K562 (cell line): ENCODE measurements at regions not wholly inside any gene's neighbourhood (a gene's known extent, or its start where the extent isn't known, plus 50 kb on each side); places are given as distances from the start of the nearest gene placed in this dataset.

Source experiments
- ATAC-seq: fragments of 200-7000 bp; cut with Tn5 transposase; 3 replicates; pipeline ENCODE4 v1.9.1; 2020; ENCODE audit warnings: moderate library complexity
- BruUV-seq: library from RNA; stranded (reverse); fragments of 400-500 nt; replicated peaks from 2 replicates; lab custom pipeline; 2021; lab: Mats Ljungman, UMichigan
- CTCF ChIA-PET: fragments of 300-600 bp; formaldehyde crosslinking; extraction: SDS; loops from one replicate; lab custom pipeline; 2021; ENCODE audit warnings: low intra/inter-chr PET ratio; lab: Yijun Ruan, JAX
- POLR2A ChIA-PET: fragments of 300-600, 350-650 bp; sonication (Branson Sonifier 250); formaldehyde crosslinking; extraction: SDS; loops from one replicate; lab custom pipeline; 2021; ENCODE audit warnings: antibody characterized with exemption, inconsistent platforms; lab: Yijun Ruan, JAX
- DNase-seq, 4 experiments: peaks; one replicate each; pipeline versions ENCODE4 v3.0.0 to v3.0.0-alpha.2; 2011 to 2018; ENCODE audit warnings: low spot score in 3 of 4, mixed read lengths in 3 of 4; ENCODE audit errors: extremely low read depth in 1 of 4
- FAIRE-seq: peaks from 2 replicates; lab custom pipeline; 2011; peaks lifted over from hg19 to GRCh38; lab: Jason Lieb, UNC
- H2AFZ ChIP-seq: 2 replicates; pipeline ENCODE4 v1.6.0; 2011; ENCODE audit warnings: low read depth, low read length, control low read depth, inconsistent platforms
- H3K27ac ChIP-seq: fragments of 200-600 bp; 3 replicates; pipeline ENCODE4 v1.8.0; 2011; ENCODE audit warnings: low read depth, mild to moderate bottlenecking, control low read depth, inconsistent platforms, low read length, moderate library complexity, mixed read lengths; ENCODE audit errors: extremely low read depth
- H3K27me3 ChIP-seq, 2 experiments: fragments of 300-600 bp in 1 of 2; 2 replicates in 1 of 2; 3 replicates in 1 of 2; pipeline versions ENCODE4 v1.6.0 to v1.8.0; 2011; ENCODE audit warnings: inconsistent platforms in 2 of 2, low read length in 2 of 2, mild to moderate bottlenecking in 1 of 2, mixed read lengths in 1 of 2, moderate library complexity in 1 of 2; ENCODE audit not compliant: control insufficient read depth in 2 of 2, insufficient read depth in 2 of 2
- H3K36me3 ChIP-seq: fragments of 300-600 bp; 3 replicates; pipeline ENCODE4 v1.8.0; 2011; ENCODE audit warnings: mild to moderate bottlenecking, low read length, inconsistent platforms; ENCODE audit not compliant: control insufficient read depth, insufficient read depth
- H3K4me1 ChIP-seq, 2 experiments: fragments of 200-600 bp in 1 of 2; replicated peaks in 1 of 2; 2 replicates in 1 of 2; 3 replicates in 1 of 2; pipeline versions ENCODE4 v1.5.1 to v1.8.0; 2011; ENCODE audit warnings: inconsistent platforms in 2 of 2, low read length in 2 of 2, mild to moderate bottlenecking in 1 of 2, mixed read lengths in 1 of 2, moderate library complexity in 1 of 2; ENCODE audit not compliant: control insufficient read depth in 2 of 2, insufficient read depth in 2 of 2
- H3K4me2 ChIP-seq: 2 replicates; pipeline ENCODE4 v1.6.1; 2011; ENCODE audit warnings: low read length, control low read depth, inconsistent platforms, mixed read lengths; ENCODE audit not compliant: insufficient read depth
- H3K4me3 ChIP-seq: fragments of 200-600 bp; sonication (generic), shearing (Covaris generic); 2 replicates; pipeline ENCODE4 v1.5.1; 2016; ENCODE audit warnings: control low read depth, inconsistent platforms
- H3K79me2 ChIP-seq: fragments of 200-600 bp; 3 replicates; pipeline ENCODE4 v1.8.0; 2011; ENCODE audit warnings: low read length, inconsistent platforms; ENCODE audit not compliant: control insufficient read depth, insufficient read depth
- H3K9ac ChIP-seq, 2 experiments: 2 replicates each; pipeline versions ENCODE4 v1.6.0 to v1.6.1; 2011; ENCODE audit warnings: low read depth in 2 of 2, low read length in 2 of 2, control low read depth in 1 of 2, inconsistent platforms in 1 of 2, mild to moderate bottlenecking in 1 of 2, mixed read lengths in 1 of 2; ENCODE audit not compliant: insufficient read depth in 1 of 2
- H3K9me1 ChIP-seq: one replicate; pipeline ENCODE4 v1.6.0; 2011; ENCODE audit warnings: inconsistent platforms, mild to moderate bottlenecking, low read length, moderate library complexity; ENCODE audit not compliant: control insufficient read depth, insufficient read depth
- H3K9me3 ChIP-seq: replicated peaks from 2 replicates; pipeline ENCODE4 v1.5.1; 2011; ENCODE audit warnings: low read depth, low read length, inconsistent platforms; ENCODE audit not compliant: control insufficient read depth, insufficient read depth
- H4K20me1 ChIP-seq: replicated peaks from 2 replicates; pipeline ENCODE4 v1.6.1; 2011; ENCODE audit warnings: low read length, inconsistent platforms, mixed read lengths; ENCODE audit not compliant: control insufficient read depth, insufficient read depth
- C11orf30 ChIP-seq: fragments of 450-650 bp; IDR thresholded peaks from 2 replicates; pipeline ENCODE4 v1.6.1; 2016; ENCODE audit warnings: low read depth, mild to moderate bottlenecking
- DPF2 ChIP-seq: fragments of 450-650 bp; IDR thresholded peaks from 2 replicates; pipeline ENCODE4 v1.6.1; 2016
- FOXA1 ChIP-seq: fragments of 450-650 bp; IDR thresholded peaks from 2 replicates; pipeline ENCODE4 v1.6.1; 2016; ENCODE audit warnings: mild to moderate bottlenecking, borderline replicate concordance
- L3MBTL2 ChIP-seq: fragments of 450-650 bp; IDR thresholded peaks from 2 replicates; pipeline ENCODE4 v1.6.1; 2016; ENCODE audit warnings: mild to moderate bottlenecking, moderate library complexity
- MAFF ChIP-seq: IDR thresholded peaks from 2 replicates; pipeline ENCODE4 v1.6.1; 2012; ENCODE audit warnings: low read length, improper control_type of control experiment
- NCOR1 ChIP-seq: fragments of 450-650 bp; IDR thresholded peaks from 2 replicates; pipeline ENCODE4 v1.6.1; 2016; ENCODE audit warnings: mild to moderate bottlenecking, moderate library complexity
- POLR2A ChIP-seq: fragments of 450-650 bp; conservative IDR thresholded peaks from 2 replicates; pipeline ENCODE4 v1.6.1; 2016
- POLR2AphosphoS5 ChIP-seq: IDR thresholded peaks from 2 replicates; pipeline ENCODE4 v1.6.1; 2011; ENCODE audit warnings: mild to moderate bottlenecking, low read depth, low read length, moderate library complexity; ENCODE audit not compliant: control insufficient read depth, insufficient read depth
- STAG1 ChIP-seq: sonication (generic); formaldehyde crosslinking; IDR thresholded peaks from 2 replicates; pipeline ENCODE4 v1.5.0; 2020; ENCODE audit warnings: missing genetic modification reagents, borderline replicate concordance
- ZNF253 ChIP-seq: fragments of 250-450 bp; sonication (Bioruptor Pico); conservative IDR thresholded peaks from 2 replicates; pipeline ENCODE4 v1.6.1; 2021; ENCODE audit warnings: mild to moderate bottlenecking
- ZNF707 ChIP-seq: fragments of 250-450 bp; sonication (Bioruptor Pico); conservative IDR thresholded peaks from 2 replicates; pipeline ENCODE4 v1.8.0; 2022; ENCODE audit warnings: inconsistent platforms, mild to moderate bottlenecking, moderate library complexity
- ZNF766 ChIP-seq: fragments of 200-800 bp; sonication (Bioruptor generic); conservative IDR thresholded peaks from 2 replicates; pipeline ENCODE4 v1.6.1; 2016; ENCODE audit warnings: missing genetic modification characterization, missing compliant biosample characterization
- WGBS: fragments of 100-300 bp; shearing (Covaris generic); methylation state at CpG from one replicate; pipeline ENCODE4 v1.1.6; 2016; ENCODE audit warnings: low coverage, mixed read lengths; ENCODE audit not compliant: insufficient coverage; ENCODE audit errors: missing lambda C conversion rate; 5-methylcytosine and 5-hydroxymethylcytosine counted together
- in situ Hi-C: fragments of 300-500 bp; cut with MboI; formaldehyde crosslinking; loops from 4 replicates; pipeline ENCODE4 v1.15.0; 2018; ENCODE audit warnings: inconsistent platforms, mixed read lengths
- intact Hi-C: fragments of 100-400 bp; cut with micrococcal nuclease; formaldehyde crosslinking; loops from 2 replicates; pipeline ENCODE4 v1.14.2; 2022

GRCh38 chr21:23951251-23951650 is 1656.0 kb downstream of the MRPL39 start:
- no peak overlapping the region for H3K9ac ChIP-seq
- H3K4me2 ChIP-seq, result no peak overlapping the region
- no peaks in the 10 kb centered on the region for H4K20me1 ChIP-seq
- H3K27ac ChIP-seq, result no peak overlapping the region
- ChIA-PET CTCF (no interaction called here), POLR2A (no interaction called here)
- no peaks in the 10 kb centered on the region for H3K79me2 ChIP-seq
- no peaks in the 10 kb centered on the region; the same call in 2 of the 3 replicates for H3K36me3 ChIP-seq
- no peak overlapping the region for H2AFZ ChIP-seq
- H3K4me3 ChIP-seq, result no peak overlapping the region
- DNase-seq, result no peak
- in situ Hi-C loops, result no loop called here
- TF ChIP-seq MAFF (no peak), ZNF766 (CRISPR knock-in tag) (no peak), POLR2A (no peak), L3MBTL2 (no peak), ZNF707 (CRISPR knock-in tag) (no peak)
- TF ChIP-seq, all 486 proteins: peak for 0
- intact Hi-C loops, result no loop called here
- Histone ChIP-seq H3K27me3 (no peaks in the 10 kb centered on the region), H3K4me1 (no peaks in the 10 kb centered on the region), H3K9me3 (0 out of 2 replicates have a peak, but pooled peaks cover 2% of the 10 kb centered on the region), H3K9me1 (no peaks in the 10 kb centered on the region)
- no TSS peak for BruUV-seq
- FAIRE-seq (no peak), ATAC-seq (no peak)

- no peak overlapping the region for H3K27ac ChIP-seq
- BruUV-seq, result no TSS peak
- no peaks in the 10 kb centered on the region for H3K27me3 ChIP-seq
- no peak for FAIRE-seq
- no peaks in the 10 kb centered on the region for H4K20me1 ChIP-seq
- no peak for DNase-seq
- H3K9me3 ChIP-seq, result 0 out of 2 replicates have a peak, but pooled peaks cover 2% of the 10 kb centered on the region
- H3K9ac ChIP-seq, result no peak overlapping the region
- no peaks in the 10 kb centered on the region; the same call in 2 of the 3 replicates for H3K36me3 ChIP-seq
- 32% methylated on average over 2 of the region's 2 CpGs for WGBS
- H3K4me3 ChIP-seq, result no peak overlapping the region
- ChIA-PET CTCF (no interaction called here), POLR2A (no interaction called here)
- in situ Hi-C loops, result no loop called here
- no peaks in the 10 kb centered on the region for H3K79me2 ChIP-seq
- no peak for ATAC-seq
- intact Hi-C loops, result no loop called here
- no peak overlapping the region for H2AFZ ChIP-seq
- H3K4me2 ChIP-seq, result no peak overlapping the region
- no peaks in the 10 kb centered on the region for H3K9me1 ChIP-seq
- H3K4me1 ChIP-seq, result no peaks in the 10 kb centered on the region
- no peak for TF ChIP-seq POLR2AphosphoS5
- no peak for TF ChIP-seq ZNF253 (CRISPR knock-in tag)
- no peak for TF ChIP-seq C11orf30
- TF ChIP-seq DPF2, result no peak
- no peak for TF ChIP-seq FOXA1
- TF ChIP-seq STAG1 (CRISPR knock-in tag), result no peak
- TF ChIP-seq NCOR1, result no peak
Observed at GRCh38 chr21:23950344-23950743, 1656.9 kb downstream of the MRPL39 start.
